ENCODE measurements at regions not wholly inside any gene's neighbourhood (a gene's known extent, or its start where the extent isn't known, plus 50 kb on each side); places are given as distances from the start of the nearest gene placed in this dataset.
"Not testable (repeated sequence)": the region's sequence is repeated elsewhere in the genome, so short reads cannot be mapped to it uniquely, and the experiment has no call there.

DNA sequence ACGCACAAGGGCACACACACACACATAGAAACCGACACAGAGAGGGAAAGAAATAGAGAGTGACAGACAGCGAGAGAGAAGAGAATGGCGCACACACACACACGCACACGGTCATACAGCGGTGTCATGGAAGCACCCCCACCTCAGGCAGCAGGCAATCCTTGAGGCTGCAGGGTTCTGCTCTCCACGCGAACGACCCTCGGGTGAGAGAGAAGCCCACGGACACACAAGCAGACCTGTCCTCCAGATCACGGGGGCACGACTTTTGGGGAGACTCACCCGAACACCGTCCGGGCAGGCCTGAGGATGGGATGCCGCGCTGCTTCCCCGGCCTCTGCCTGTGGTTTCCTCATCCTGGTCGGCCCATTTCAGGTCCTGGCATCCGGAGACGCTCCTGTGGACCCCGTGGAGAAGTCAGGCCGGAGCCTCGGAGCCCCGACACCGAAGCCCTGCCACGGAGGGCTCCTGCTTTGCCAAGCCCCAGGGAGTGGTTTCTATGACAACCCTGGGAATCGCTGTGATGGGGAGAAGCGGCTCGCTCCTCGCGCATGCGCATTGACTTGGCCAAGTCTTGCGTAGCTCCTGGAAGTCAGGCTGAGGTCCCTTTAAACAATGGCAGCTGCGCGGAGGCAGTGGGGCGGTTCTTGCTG is 118.2 kb upstream of the KCNJ18 start:
- no peak overlapping the region for H3K27ac Mint-ChIP-seq
- H3K36me3 Mint-ChIP-seq (ENCODE audit: low read depth): peaks cover 5% of the 10 kb centered on the region; the same call in 1 of the 2 replicates
- DNase-seq: no peak

DNA sequence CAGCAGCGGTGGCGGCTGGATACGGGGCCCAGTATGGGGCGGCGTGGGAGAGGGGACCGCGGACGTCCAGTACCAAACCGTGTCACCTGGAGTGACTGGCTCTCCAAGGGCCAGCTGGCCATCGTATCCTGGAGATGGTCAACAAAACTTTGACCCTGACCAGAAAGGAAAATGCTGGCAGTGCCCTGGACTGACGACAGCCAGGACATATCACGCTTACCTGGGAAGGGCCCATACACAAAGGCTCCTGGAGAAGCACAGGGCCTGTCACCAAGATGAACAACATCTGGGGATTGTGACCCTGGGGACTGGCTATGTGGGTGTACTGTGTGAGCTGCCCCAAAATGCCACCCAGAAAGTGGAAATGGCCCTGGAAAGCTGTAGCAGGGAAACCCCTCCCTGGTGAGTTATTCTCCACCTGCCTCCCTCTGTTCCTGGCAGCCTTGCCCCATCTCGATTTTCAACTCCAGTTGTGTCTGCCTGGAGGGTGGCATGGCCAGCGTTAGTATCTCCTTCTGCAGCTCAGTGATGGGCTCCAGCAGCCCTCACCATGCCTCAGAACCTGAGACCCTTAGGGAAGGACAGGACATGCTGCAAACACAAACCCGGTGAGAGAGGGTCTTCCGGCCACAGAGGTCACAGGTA is 117.6 kb upstream of the KCNJ18 start:
- not testable (repeated sequence) for H3K27me3 Mint-ChIP-seq (ENCODE audit: insufficient read depth); H3K9me3 Mint-ChIP-seq; DNase-seq; H3K27ac Mint-ChIP-seq; H3K36me3 Mint-ChIP-seq (ENCODE audit: low read depth); H3K4me3 Mint-ChIP-seq; H3K4me1 Mint-ChIP-seq (ENCODE audit: low read depth)

More for the DNA sequence above, 118.2 kb upstream of the KCNJ18 start:
- H3K4me3 Mint-ChIP-seq: no peak overlapping the region
- peaks cover 9% of the 10 kb centered on the region for H3K9me3 Mint-ChIP-seq
- peaks cover 2% of the 10 kb centered on the region; the same call in 1 of the 2 replicates for H3K27me3 Mint-ChIP-seq (ENCODE audit: insufficient read depth)
- TF ChIP-seq, protein P1, sequence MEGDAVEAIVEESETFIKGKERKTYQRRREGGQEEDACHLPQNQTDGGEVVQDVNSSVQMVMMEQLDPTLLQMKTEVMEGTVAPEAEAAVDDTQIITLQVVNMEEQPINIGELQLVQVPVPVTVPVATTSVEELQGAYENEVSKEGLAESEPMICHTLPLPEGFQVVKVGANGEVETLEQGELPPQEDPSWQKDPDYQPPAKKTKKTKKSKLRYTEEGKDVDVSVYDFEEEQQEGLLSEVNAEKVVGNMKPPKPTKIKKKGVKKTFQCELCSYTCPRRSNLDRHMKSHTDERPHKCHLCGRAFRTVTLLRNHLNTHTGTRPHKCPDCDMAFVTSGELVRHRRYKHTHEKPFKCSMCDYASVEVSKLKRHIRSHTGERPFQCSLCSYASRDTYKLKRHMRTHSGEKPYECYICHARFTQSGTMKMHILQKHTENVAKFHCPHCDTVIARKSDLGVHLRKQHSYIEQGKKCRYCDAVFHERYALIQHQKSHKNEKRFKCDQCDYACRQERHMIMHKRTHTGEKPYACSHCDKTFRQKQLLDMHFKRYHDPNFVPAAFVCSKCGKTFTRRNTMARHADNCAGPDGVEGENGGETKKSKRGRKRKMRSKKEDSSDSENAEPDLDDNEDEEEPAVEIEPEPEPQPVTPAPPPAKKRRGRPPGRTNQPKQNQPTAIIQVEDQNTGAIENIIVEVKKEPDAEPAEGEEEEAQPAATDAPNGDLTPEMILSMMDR (IDR thresholded peaks at IDR 0.05): no peak
- H3K4me1 Mint-ChIP-seq (ENCODE audit: low read depth): no peaks in the 10 kb centered on the region

DNA sequence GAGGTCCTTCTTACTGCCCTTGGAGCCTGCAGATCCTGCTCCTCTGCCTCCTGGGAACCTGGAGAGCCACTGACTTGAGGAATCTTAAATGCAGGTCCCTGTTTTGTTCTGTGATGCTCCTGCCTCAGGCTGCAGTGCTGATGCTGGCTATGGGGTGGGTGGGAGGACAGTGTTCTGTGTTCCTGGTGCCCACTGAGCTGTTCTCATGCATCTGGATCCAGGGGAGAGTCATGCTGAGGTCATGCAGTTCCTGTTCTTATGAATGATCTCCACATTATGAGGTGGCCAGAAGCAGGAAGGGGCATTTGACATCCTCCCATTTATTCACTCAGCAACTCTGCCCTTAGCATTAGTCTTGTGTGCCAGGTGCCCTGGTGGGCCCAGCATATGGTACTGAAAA is 113.5 kb upstream of the KCNJ18 start:
- not testable (repeated sequence) for DNase-seq; H3K27ac Mint-ChIP-seq; H3K4me1 Mint-ChIP-seq (ENCODE audit: low read depth); H3K27me3 Mint-ChIP-seq (ENCODE audit: insufficient read depth); H3K36me3 Mint-ChIP-seq (ENCODE audit: low read depth); H3K4me3 Mint-ChIP-seq; H3K9me3 Mint-ChIP-seq

DNA sequence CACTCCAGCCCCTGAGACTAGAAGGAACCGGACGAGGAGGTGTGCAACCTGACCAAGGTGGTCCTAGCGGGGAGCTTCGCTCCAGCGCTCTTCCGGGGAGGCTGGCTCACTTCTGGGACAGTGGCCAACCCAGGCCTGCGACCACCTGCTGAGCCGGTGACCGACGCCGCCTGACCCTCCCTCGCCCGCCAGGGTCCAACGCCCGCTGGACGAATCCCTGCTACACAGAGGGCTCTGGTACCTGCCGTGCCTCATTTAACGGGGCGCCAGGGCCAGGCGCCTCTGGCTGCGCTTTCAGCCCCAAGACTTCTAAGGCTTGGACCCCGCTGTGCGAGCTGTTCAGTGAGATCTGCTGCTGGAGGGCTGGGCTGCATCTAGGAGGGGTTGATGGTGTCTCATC is 99.5 kb upstream of the KCNJ18 start:
- no peak for DNase-seq
- H3K4me1 Mint-ChIP-seq (ENCODE audit: low read depth): no peaks in the 10 kb centered on the region
- TF ChIP-seq, protein P1 (IDR thresholded peaks at IDR 0.05): no peak

DNA sequence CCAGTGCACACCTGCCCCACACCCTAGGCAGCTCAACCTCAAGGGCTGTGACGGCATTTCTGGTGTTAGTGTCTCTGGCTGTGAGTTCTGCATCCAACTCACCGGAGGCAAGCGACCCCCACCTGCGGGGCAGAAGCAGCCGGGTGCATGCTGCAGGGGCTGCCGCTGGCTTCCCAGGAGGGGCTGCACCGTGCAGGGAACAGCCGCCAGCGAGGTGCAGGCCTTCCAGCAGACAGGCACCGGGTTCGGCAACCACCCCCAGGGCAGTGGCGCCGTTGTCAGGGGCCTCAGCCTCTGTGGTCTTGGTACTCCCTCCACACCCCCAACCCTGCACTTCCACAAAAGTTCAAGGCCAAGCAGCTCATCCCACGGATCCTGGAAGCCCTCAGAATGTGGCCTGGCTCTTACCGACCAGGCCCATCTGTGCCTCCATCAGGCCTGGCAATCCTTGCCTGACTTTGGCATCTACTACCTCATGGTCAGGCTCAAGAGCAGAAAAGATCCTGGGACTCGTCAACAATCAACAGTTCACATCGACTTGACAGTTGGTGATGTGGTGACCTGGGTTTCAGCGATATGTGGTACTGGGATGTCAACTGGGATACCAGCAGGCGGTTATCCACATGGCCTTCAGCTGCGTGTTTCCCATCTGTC is 98.7 kb upstream of the KCNJ18 start:
- H3K27me3 Mint-ChIP-seq (ENCODE audit: insufficient read depth); H3K9me3 Mint-ChIP-seq; H3K4me3 Mint-ChIP-seq; H3K4me1 Mint-ChIP-seq (ENCODE audit: low read depth); DNase-seq; H3K36me3 Mint-ChIP-seq (ENCODE audit: low read depth); H3K27ac Mint-ChIP-seq: not testable (repeated sequence)

More for the DNA sequence above, 99.5 kb upstream of the KCNJ18 start:
- Mint-ChIP-seq H3K27me3 (ENCODE audit: insufficient read depth) (no peaks in the 10 kb centered on the region; the same call in 1 of the 2 replicates), H3K27ac (no peak overlapping the region), H3K36me3 (ENCODE audit: low read depth) (no peaks in the 10 kb centered on the region), H3K9me3 (no peaks in the 10 kb centered on the region), H3K4me3 (no peak overlapping the region)

DNA sequence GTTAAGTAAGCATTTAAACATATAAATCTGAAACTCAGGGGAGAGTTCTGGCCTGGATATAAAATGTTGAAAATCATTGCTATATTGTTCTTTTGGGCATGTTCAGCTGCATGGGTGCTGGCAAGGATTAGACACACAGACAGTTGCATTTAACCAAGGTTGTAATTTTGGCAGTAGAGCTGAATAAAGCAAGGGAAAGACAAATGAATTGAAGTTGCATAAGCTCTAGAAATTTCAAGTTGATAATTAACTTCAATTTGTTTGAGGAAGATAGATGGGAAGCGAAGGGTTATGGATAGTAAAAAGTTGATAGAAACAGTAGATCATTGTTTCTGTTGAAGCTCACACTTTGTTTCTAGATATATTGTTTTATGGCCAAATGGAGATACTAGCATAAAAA is 97.2 kb upstream of the KCNJ18 start:
- no peaks in the 10 kb centered on the region for H3K36me3 Mint-ChIP-seq (ENCODE audit: low read depth)
- H3K4me3 Mint-ChIP-seq: no peak overlapping the region
- no peaks in the 10 kb centered on the region; the same call in 1 of the 2 replicates for H3K27me3 Mint-ChIP-seq (ENCODE audit: insufficient read depth)
- no peak for DNase-seq
- no peaks in the 10 kb centered on the region for H3K9me3 Mint-ChIP-seq
- TF ChIP-seq, protein P1 (IDR thresholded peaks at IDR 0.05): no peak
- no peak overlapping the region for H3K27ac Mint-ChIP-seq
- H3K4me1 Mint-ChIP-seq (ENCODE audit: low read depth): no peaks in the 10 kb centered on the region

DNA sequence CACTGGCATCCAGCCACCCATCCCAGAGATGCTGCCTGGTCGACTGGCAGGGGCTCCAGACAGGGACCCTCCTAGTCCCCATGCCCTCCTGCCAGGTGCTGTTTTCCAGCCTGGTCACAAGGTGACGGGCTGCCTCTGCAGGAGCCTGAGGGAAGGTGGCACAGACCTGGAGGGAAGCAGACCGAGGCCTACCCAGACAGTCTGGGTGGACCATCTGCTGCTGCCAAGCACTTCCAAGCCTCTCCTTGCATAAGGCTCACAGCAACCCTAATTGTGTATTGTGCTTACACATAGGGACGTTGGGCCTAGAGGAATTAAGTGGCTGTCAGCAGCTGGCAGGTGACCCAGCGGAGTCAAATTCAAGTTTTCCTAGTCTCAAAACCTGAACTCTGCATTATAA is 90.1 kb upstream of the KCNJ18 start:
- no peak for DNase-seq
- Mint-ChIP-seq H3K36me3 (ENCODE audit: low read depth) (no peaks in the 10 kb centered on the region), H3K4me3 (no peak overlapping the region), H3K27ac (no peak overlapping the region), H3K27me3 (ENCODE audit: insufficient read depth) (no peaks in the 10 kb centered on the region), H3K4me1 (ENCODE audit: low read depth) (no peaks in the 10 kb centered on the region), H3K9me3 (no peaks in the 10 kb centered on the region; the same call in 1 of the 2 replicates)
- TF ChIP-seq, protein P1 (IDR thresholded peaks at IDR 0.05): no peak

DNA sequence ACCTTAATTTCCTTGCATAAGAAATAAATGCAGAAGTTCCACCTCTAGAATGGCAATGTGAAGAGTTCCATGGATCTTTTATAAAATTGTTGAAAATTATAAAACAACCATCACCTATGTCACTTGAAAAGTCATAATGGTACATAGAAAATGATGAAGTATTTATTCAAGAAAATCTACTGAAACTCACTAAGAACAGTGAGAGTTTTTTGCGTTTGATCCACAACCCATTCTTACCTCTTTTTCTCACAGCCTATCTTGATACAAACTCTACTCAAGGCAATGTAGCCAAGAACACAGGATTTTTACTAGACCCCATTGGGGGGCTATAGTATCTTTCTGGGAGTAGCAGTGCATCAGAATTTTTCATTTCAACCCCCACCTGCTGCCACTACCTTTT is 89.0 kb upstream of the KCNJ18 start:
- not testable (repeated sequence) for H3K9me3 Mint-ChIP-seq; H3K36me3 Mint-ChIP-seq (ENCODE audit: low read depth); H3K27ac Mint-ChIP-seq; H3K4me3 Mint-ChIP-seq; H3K27me3 Mint-ChIP-seq (ENCODE audit: insufficient read depth); H3K4me1 Mint-ChIP-seq (ENCODE audit: low read depth); DNase-seq

DNA sequence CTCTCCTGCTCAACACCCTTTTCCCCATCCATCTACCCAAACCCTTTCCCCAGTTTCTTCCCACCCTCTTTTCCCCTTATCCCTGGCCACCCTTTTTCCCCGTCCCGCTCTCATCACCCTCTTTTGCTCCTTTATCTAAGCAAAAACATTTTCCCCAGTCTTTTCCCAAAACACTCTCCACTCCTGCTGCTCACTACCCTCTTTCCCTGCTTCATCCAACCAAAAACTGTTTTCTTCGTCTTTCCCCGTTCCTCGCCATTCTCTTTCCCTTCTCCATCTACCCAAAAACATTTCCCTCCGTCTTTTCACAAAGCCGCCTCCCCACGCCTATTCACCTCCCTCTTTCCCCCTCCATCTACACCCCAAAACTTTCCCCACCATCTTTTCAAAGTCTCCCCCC is 80.9 kb upstream of the KCNJ18 start:
- DNase-seq; H3K4me1 Mint-ChIP-seq (ENCODE audit: low read depth); H3K27ac Mint-ChIP-seq; H3K36me3 Mint-ChIP-seq (ENCODE audit: low read depth); H3K4me3 Mint-ChIP-seq; H3K27me3 Mint-ChIP-seq (ENCODE audit: insufficient read depth): not testable (repeated sequence)
- peaks cover 11% of the 10 kb centered on the region; the same call in 1 of the 2 replicates for H3K9me3 Mint-ChIP-seq
